ENCODE measurements at regions not wholly inside any gene's neighbourhood (a gene's known extent, or its start where the extent isn't known, plus 50 kb on each side); places are given as distances from the start of the nearest gene placed in this dataset.

- DNase-seq: no peak
These were observed 125.1 kb upstream of the OSMR start for GRCh38 chr5:38720554-38721361.

GRCh38 chr5:38722918-38723317 lies 122.9 kb upstream of the OSMR start:
- no peak for DNase-seq

GRCh38 chr5:38723426-38723825 lies 122.4 kb upstream of the OSMR start:
- no peak for DNase-seq

- DNase-seq: no peak
These were observed 121.3 kb upstream of the OSMR start for GRCh38 chr5:38724301-38725030.

GRCh38 chr5:38725371-38725865 lies 120.4 kb upstream of the OSMR start:
- DNase-seq: no peak

- DNase-seq: no peak
These were observed 119.5 kb upstream of the OSMR start for GRCh38 chr5:38726279-38726678.

GRCh38 chr5:38728029-38728428 lies 117.8 kb upstream of the OSMR start:
- DNase-seq: no peak

- DNase-seq: no peak
These were observed 114.4 kb upstream of the OSMR start for GRCh38 chr5:38731461-38731860.

- DNase-seq: no peak
These were observed 111.5 kb upstream of the OSMR start for GRCh38 chr5:38734353-38734752.

GRCh38 chr5:38736089-38736488 lies 109.7 kb upstream of the OSMR start:
- no peak for DNase-seq

- DNase-seq: no peak
These were observed 107.8 kb upstream of the OSMR start for GRCh38 chr5:38737976-38738375.

GRCh38 chr5:38739011-38739704 lies 106.7 kb upstream of the OSMR start:
- no peak for DNase-seq

GRCh38 chr5:38739705-38740045 lies 106.1 kb upstream of the OSMR start:
- DNase-seq: no peak

GRCh38 chr5:38742821-38743220 lies 103.0 kb upstream of the OSMR start:
- no peak for DNase-seq

GRCh38 chr5:38743562-38743961 lies 102.2 kb upstream of the OSMR start:
- DNase-seq: no peak

- no peak for DNase-seq
These were observed 99.7 kb upstream of the OSMR start for GRCh38 chr5:38745836-38746732.

GRCh38 chr5:38749861-38750260 lies 96.0 kb upstream of the OSMR start:
- no peak for DNase-seq

- DNase-seq: no peak
These were observed 94.7 kb upstream of the OSMR start for GRCh38 chr5:38751103-38751502.

- no peak for DNase-seq
These were observed 93.7 kb upstream of the OSMR start for GRCh38 chr5:38752012-38752536.

- DNase-seq: no peak
These were observed 93.2 kb upstream of the OSMR start for GRCh38 chr5:38752622-38753021.

- no peak for DNase-seq
These were observed 92.7 kb upstream of the OSMR start for GRCh38 chr5:38753141-38753540.

- DNase-seq: no peak
These were observed 92.0 kb upstream of the OSMR start for GRCh38 chr5:38753776-38754175.

Measured in RPMI8226 (cell line).